G401 (cell line): ENCODE measurements at regions not wholly inside any gene's neighbourhood (a gene's known extent, or its start where the extent isn't known, plus 50 kb on each side); places are given as distances from the start of the nearest gene placed in this dataset.
"Not testable (repeated sequence)": the region's sequence is repeated elsewhere in the genome, so short reads cannot be mapped to it uniquely, and the experiment has no call there.

Experiments used
- DNase-seq: peaks from one replicate; pipeline ENCODE4 v3.0.0-alpha.2; 2015; ENCODE audit warnings: low spot score
- in situ Hi-C: cut with HindIII; loops from 2 replicates; pipeline ENCODE4 v1.10.0; 2016; ENCODE audit warnings: low sequenced_read_pairs, mixed read lengths

DNA sequence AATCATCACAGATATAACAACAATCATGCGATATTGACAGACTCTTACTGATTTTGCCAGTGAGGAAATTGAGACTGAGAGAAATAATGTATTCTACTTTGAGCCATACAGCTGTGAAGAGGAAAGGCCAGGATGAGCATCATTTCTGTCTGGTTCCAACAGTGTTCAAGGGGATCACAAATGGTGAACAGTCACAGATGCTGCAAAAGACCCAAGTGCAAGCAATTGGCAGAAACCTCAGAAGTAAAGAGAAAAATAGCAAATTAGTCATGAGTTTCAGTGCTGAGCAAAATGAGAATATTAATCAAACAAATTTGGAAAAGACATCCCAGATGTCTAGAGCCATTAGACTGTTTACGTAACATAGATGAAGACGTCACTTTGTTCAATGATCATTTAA is 114.1 kb downstream of the RAB38 start:
- no peak for DNase-seq
- in situ Hi-C loops, result no loop called here

GRCh38 chr11:88059326-88059725 is 115.9 kb downstream of the RAB38 start:
- DNase-seq, result no peak
- in situ Hi-C loops, result no loop called here

DNA sequence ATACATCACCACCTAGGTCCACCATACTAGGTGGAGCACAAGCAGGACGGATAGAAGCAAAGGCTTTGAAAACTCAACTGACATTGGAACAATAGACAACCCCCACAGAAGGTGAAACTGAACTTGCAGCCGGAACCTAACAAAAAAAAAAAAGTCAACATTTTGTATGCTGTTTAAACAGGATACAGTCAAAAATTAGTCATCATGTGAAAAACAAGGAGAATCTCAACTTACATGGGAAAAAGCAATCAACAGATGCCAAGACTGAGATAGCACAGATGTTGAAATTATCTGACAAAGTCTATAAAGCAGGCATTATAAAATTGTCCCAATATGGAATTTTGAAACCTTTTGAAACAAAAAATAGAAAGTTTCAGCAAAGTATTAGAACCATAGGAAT is 123.8 kb downstream of the RAB38 start:
- no peak for DNase-seq
- in situ Hi-C loops, result no loop called here

DNA sequence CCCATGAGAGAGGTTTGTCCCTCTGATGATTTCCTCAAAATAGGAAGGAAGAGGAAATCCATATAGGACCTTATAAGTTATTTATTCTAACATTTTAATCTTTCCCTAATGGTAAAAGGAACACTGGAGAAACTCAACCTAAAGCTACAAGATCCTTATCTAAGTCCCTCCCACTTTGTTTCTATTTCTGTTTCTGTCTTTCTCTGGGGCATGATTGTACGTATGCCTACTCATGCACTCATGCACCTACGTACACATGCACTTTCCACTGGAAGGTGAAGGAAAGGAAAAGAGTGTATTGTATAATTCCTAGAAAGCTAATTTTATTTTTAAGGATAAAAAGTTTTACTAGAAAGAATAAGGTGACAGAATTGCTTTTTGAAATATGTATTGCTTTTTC is 125.0 kb downstream of the RAB38 start:
- no peak for DNase-seq
- in situ Hi-C loops, result no loop called here

DNA sequence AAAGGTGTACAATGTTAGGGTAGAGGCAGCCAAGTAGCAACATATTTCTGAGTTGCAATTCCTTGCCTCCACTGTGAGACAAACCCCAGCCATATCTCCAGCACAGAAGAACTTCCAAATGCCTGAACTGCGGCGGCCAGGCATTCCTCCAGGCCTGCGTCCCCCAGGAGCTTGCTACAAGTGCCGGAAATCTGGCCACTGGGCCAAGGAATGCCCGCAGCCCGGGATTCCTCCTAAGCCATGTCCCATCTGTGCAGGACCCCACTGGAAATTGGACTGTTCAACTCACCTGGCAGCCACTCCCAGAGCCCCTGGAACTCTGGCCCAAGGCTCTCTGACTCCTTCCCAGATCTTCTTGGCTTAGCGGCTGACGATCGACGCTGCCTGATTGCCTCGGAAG is 130.0 kb downstream of the RAB38 start:
- in situ Hi-C loops, DNase-seq: not testable (repeated sequence)

- in situ Hi-C loops, DNase-seq: not testable (repeated sequence)
Measured at GRCh38 chr11:88044658-88045057, 130.6 kb downstream of the RAB38 start.

- no peak for DNase-seq
Measured at GRCh38 chr11:88043149-88043548, 132.1 kb downstream of the RAB38 start.

DNA sequence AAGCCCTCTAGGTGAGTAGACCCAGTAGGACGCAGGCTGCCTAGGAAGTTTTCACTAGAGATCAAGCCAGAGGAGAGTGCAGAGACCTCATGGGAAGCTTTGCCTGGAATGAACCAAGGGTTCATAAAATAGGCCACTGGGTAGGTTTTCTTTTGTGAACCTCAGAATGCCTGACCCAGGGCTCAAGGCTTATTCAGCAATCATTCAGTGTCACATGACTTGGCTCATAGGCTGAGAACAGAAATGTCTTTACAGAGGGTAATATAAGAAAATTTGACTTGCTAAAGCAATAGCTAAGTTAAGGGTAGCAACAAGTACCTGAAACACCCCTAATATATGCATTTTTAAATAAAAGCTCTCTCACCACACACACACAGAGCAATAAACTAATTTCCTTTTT is 132.6 kb downstream of the RAB38 start:
- in situ Hi-C loops, result no loop called here
- DNase-seq, result no peak

More at GRCh38 chr11:88043149-88043548, 132.1 kb downstream of the RAB38 start:
- in situ Hi-C loops, result no loop called here

- in situ Hi-C loops, result no loop called here
- peak; percentile 11 for DNase-seq
Measured at GRCh38 chr11:88042238-88042637, 133.0 kb downstream of the RAB38 start.

GRCh38 chr11:88041679-88042078 is 133.6 kb downstream of the RAB38 start:
- DNase-seq, result no peak
- in situ Hi-C loops, result no loop called here

DNA sequence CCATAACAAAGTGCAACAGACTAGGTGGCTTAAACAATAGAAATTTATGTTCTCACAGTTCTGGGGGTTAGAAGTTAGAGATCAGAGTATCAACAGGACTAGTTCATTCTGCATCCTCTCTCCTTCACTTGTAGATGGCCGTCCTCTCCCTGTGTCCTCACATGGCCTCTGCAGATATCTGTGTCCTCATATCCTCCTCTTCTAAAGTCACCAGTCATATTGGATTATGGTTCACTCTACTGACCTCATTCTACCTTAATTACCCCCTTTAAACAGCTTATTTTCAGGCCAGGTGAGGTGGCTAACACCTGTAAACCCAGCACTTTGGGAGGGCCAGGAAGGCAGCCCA is 135.1 kb downstream of the RAB38 start:
- in situ Hi-C loops, result no loop called here
- no peak for DNase-seq

DNA sequence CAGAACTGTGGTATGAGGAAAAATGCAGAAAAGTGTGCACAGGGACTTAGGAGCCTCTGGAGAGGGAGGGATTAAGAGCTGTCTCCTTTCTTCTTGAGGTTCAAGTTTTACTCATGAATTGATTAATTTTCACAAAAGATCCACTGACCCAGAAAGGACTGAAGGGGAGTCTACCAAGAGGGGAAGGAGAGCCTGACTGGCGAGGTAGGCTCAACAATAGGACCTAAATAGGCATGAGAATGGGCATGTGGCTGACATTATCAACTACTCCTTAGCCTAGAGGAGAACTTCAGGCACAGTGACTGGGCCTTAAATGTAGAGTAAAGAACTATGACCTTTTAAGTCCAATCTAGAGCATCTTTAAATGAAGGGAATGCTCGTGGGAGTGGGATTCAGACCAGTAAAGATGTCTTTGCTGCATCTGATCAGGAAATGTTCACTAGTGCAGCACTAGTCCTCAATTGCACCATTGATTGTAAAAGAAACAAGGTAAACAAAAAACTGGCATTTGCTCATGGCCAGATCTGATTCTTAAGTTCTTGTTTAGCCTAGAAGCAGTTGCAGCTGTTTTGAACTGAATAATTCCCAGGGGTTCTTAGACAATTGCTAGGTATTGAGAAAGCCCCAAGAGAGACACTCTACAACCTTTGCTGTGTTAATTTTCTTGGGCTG is 135.6 kb downstream of the RAB38 start:
- DNase-seq, result no peak
- in situ Hi-C loops, result no loop called here

DNA sequence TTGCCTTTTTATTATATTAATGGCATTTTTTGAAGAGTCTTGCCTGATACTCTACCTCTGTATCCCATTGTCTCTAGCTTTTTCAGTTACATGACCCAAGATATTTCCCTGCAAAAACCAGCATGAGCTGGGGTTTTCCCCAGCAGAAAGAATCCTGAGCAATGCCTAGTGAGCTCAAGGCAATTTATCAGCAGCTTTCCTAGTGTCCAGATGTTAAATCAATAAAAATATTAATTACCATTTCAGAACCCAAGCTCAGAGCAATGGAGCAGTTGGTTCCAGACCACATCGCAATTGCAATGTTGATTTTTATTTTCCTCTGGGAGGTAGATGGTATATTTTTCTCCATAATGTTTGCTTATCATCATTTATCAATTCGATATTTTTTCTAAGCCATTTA is 137.2 kb downstream of the RAB38 start:
- DNase-seq, result no peak
- in situ Hi-C loops, result no loop called here

DNA sequence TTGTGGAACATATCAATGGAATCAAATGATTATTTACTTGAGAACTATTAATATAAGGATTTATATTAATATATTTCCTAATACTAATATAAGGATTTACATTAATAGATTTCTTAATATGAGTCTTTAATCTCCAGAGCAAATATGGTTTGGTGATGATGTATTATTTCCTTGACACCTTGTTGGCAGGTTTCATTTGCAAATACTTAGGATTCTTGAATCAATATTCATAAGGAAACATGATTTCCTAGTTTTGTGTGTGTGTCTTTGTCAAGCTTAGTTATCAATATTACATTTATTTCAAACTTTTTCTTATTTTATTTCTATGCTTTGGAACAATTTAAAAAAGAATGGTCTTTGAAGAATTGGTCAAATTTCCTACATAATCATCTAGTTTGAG is 138.5 kb downstream of the RAB38 start:
- in situ Hi-C loops, result no loop called here
- no peak for DNase-seq

- DNase-seq, result no peak
- in situ Hi-C loops, result no loop called here
Measured at GRCh38 chr11:88035271-88035670, 140.0 kb downstream of the RAB38 start.

- DNase-seq, result no peak
- in situ Hi-C loops, result no loop called here
Measured at GRCh38 chr11:88017666-88018065, 157.6 kb downstream of the RAB38 start.

DNA sequence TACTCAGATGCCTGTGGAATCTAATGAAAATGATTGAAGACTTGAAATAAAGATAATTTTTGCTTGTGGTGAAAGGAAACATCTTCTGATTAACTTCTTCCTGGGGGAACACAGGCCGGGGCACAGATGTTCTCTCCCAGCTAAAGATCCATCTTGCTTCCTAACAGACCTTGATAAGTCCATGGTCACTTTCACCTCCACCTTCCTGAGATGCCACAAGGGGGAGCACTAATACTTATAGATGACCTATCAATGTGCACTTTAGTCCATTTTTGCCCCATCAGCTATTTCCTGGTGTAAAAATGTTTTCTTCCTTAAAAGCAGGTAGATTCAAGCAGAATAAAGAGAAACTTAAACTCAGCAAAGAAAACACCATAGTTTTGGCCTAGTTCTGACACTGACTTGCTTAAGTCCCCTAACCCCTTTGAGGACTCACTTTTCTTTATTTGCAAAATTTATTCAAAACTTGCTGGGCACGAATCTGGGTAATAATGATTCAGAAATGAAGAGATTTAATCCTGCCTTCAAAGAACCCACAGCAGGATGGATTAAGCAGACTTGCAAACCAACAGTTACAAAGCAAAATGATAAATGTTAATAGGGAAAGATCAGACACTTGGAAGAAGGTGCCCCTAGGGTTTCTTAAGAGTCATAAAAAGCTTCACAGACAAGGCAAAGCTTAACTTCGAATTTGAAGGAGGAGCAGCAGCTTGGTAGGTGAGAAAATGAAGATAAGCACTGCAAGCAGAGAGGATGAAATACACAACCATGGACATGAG is 158.7 kb downstream of the RAB38 start:
- DNase-seq, result peak; percentile 36
- in situ Hi-C loops, result no loop called here

GRCh38 chr11:88015170-88015569 is 160.1 kb downstream of the RAB38 start:
- no peak for DNase-seq
- in situ Hi-C loops, result no loop called here

DNA sequence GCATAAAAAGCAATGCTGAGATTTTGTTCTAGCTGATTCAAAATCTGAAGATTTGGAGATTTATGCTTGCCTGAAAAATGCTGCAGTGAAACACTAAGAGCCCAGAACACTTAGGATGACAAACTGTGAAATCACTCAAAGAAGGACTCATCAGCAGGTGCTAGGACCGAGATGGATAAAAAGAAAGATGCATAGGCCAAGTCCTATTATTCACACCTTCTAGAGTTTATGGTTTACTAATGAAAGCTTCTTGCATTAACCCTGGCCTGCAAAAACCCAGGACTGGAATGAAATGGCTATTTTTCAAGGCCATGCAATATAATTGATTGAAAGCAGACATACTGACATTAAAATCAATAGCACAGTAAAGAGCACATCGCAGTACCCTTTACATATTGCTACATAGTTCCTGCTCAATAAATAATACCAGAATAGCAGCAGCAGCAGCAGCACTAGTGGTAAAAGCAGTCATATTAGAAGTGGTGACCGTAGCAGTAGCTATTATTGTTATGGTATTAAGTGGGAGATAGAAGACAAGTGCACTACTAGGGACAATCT is 161.7 kb downstream of the RAB38 start:
- no peak for DNase-seq
- in situ Hi-C loops, result no loop called here

GRCh38 chr11:88012456-88012855 is 162.8 kb downstream of the RAB38 start:
- in situ Hi-C loops, result no loop called here
- no peak for DNase-seq

GRCh38 chr11:87976009-87976408 is 199.2 kb downstream of the RAB38 start:
- no peak for DNase-seq
- in situ Hi-C loops, result no loop called here
